Adrenal gland (tissue), 5 donors: ENCODE measurements at regions not wholly inside any gene's neighbourhood (a gene's known extent, or its start where the extent isn't known, plus 50 kb on each side); places are given as distances from the start of the nearest gene placed in this dataset.

ENCODE experiments used
- POLR2A ChIP-seq, 2 donors: fragments of 450-650 bp; IDR thresholded peaks; one replicate each; pipeline ENCODE4 v1.6.1; 2017; ENCODE audit warnings: antibody characterized with exemption in 2 of 2, mild to moderate bottlenecking in 2 of 2, moderate library complexity in 1 of 2
- TF ChIP-seq, protein P1 (sequence below), 6 experiments: fragments of 450-650 bp in 4 of 6; fragments of 200-600 bp in 2 of 6; sonication (generic) in 1 of 6; IDR thresholded peaks; 1 replicate in 5 of 6; 2 replicates in 1 of 6; pipeline versions ENCODE4 v1.5.1 to v1.8.0; 2016 to 2021; ENCODE audit warnings: antibody characterized with exemption in 6 of 6, mild to moderate bottlenecking in 2 of 6, moderate library complexity in 1 of 6
- donor health status: DM: no; HTN: no; CAD: no.

GRCh38 chr3:89533275-89533674 lies 425.9 kb downstream of the EPHA3 start:
- TF ChIP-seq POLR2A (IDR thresholded peaks at IDR 0.05) = no peak
- TF ChIP-seq, protein P1, sequence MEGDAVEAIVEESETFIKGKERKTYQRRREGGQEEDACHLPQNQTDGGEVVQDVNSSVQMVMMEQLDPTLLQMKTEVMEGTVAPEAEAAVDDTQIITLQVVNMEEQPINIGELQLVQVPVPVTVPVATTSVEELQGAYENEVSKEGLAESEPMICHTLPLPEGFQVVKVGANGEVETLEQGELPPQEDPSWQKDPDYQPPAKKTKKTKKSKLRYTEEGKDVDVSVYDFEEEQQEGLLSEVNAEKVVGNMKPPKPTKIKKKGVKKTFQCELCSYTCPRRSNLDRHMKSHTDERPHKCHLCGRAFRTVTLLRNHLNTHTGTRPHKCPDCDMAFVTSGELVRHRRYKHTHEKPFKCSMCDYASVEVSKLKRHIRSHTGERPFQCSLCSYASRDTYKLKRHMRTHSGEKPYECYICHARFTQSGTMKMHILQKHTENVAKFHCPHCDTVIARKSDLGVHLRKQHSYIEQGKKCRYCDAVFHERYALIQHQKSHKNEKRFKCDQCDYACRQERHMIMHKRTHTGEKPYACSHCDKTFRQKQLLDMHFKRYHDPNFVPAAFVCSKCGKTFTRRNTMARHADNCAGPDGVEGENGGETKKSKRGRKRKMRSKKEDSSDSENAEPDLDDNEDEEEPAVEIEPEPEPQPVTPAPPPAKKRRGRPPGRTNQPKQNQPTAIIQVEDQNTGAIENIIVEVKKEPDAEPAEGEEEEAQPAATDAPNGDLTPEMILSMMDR (IDR thresholded peaks at IDR 0.05) = no peak
